CD14-positive monocyte (primary cell): ENCODE measurements at regions not wholly inside any gene's neighbourhood (a gene's known extent, or its start where the extent isn't known, plus 50 kb on each side); places are given as distances from the start of the nearest gene placed in this dataset.

Source experiments
- DNase-seq, 3 donors: peaks; one replicate each; pipeline ENCODE4 v3.0.0-alpha.2; 2011 to 2022
- H2AFZ ChIP-seq: 2 replicates; pipeline ENCODE4 v1.6.0; 2012; ENCODE audit warnings: mild to moderate bottlenecking, low read depth, low read length, inconsistent platforms; ENCODE audit not compliant: insufficient read depth, poor library complexity, severe bottlenecking
- H3K27ac ChIP-seq, 2 donors: 1 replicate in 1 of 2; 2 replicates in 1 of 2; pipeline ENCODE4 v1.5.1; 2012 to 2013; ENCODE audit warnings: low read length in 2 of 2, control low read depth in 1 of 2, inconsistent platforms in 1 of 2, low read depth in 1 of 2, mild to moderate bottlenecking in 1 of 2
- H3K27me3 ChIP-seq, 2 donors: one replicate each; pipeline versions ENCODE4 v1.6.0 to v1.6.1; 2011 to 2013; ENCODE audit warnings: low read length in 2 of 2; ENCODE audit not compliant: control insufficient read depth in 2 of 2, insufficient read depth in 2 of 2
- H3K36me3 ChIP-seq, 2 donors: replicated peaks in 1 of 2; 1 replicate in 1 of 2; 2 replicates in 1 of 2; pipeline versions ENCODE4 v1.5.1 to v1.6.1; 2012 to 2013; ENCODE audit warnings: low read length in 2 of 2, control low read depth in 1 of 2, inconsistent platforms in 1 of 2, mild to moderate bottlenecking in 1 of 2; ENCODE audit not compliant: insufficient read depth in 2 of 2, control insufficient read depth in 1 of 2
- H3K4me1 ChIP-seq, 2 donors: 1 replicate in 1 of 2; 2 replicates in 1 of 2; pipeline versions ENCODE4 v1.5.1 to v1.6.1; 2012 to 2013; ENCODE audit warnings: low read length in 2 of 2, control low read depth in 1 of 2, inconsistent platforms in 1 of 2, mild to moderate bottlenecking in 1 of 2, moderate library complexity in 1 of 2; ENCODE audit not compliant: insufficient read depth in 2 of 2, control insufficient read depth in 1 of 2
- H3K4me2 ChIP-seq: replicated peaks from 2 replicates; pipeline ENCODE3; 2012; ENCODE audit warnings: low read length, moderate library complexity, mild to moderate bottlenecking; ENCODE audit not compliant: poor library complexity, severe bottlenecking; ENCODE audit errors: extremely low read depth
- H3K4me3 ChIP-seq, 3 experiments: fragments of 200-600 bp in 1 of 3; sonication (generic) in 1 of 3; replicated peaks in 1 of 3; 1 replicate in 2 of 3; 2 replicates in 1 of 3; pipeline ENCODE4 v1.5.1; 2011 to 2013; ENCODE audit warnings: low read length in 3 of 3, mild to moderate bottlenecking in 3 of 3, control low read depth in 2 of 3, low read depth in 2 of 3, inconsistent platforms in 1 of 3, moderate library complexity in 1 of 3
- H3K79me2 ChIP-seq: 2 replicates; pipeline ENCODE4 v1.6.0; 2012; ENCODE audit warnings: mild to moderate bottlenecking, control low read depth, inconsistent platforms, low read length, moderate library complexity; ENCODE audit not compliant: insufficient read depth
- H3K9ac ChIP-seq: 2 replicates; pipeline ENCODE4 v1.6.0; 2017; ENCODE audit warnings: low read length, mild to moderate bottlenecking; ENCODE audit not compliant: insufficient read depth, poor library complexity, severe bottlenecking
- H3K9me3 ChIP-seq, 2 donors: replicated peaks in 1 of 2; 1 replicate in 1 of 2; 2 replicates in 1 of 2; pipeline versions ENCODE4 v1.5.1 to v1.6.1; 2012 to 2013; ENCODE audit warnings: low read length in 2 of 2, control low read depth in 1 of 2; ENCODE audit not compliant: control insufficient read depth in 1 of 2, insufficient read depth in 1 of 2
- H4K20me1 ChIP-seq: 2 replicates; pipeline ENCODE4 v1.6.0; 2012; ENCODE audit warnings: mild to moderate bottlenecking, low read length, control low read depth, moderate library complexity; ENCODE audit not compliant: insufficient read depth
- H3K27ac Mint-ChIP-seq, 7 donors: one replicate each; pipeline ENCODE4 v1.8.0; 2020; ENCODE audit warnings: mild to moderate bottlenecking in 7 of 7, mixed read lengths in 7 of 7, moderate library complexity in 6 of 7, inconsistent platforms in 2 of 7
- H3K27me3 Mint-ChIP-seq, 3 donors: one replicate each; pipeline ENCODE4 v1.8.0; 2021 to 2022; ENCODE audit warnings: low read depth in 3 of 3, mild to moderate bottlenecking in 3 of 3, mixed read lengths in 3 of 3, moderate library complexity in 3 of 3, inconsistent platforms in 1 of 3
- H3K36me3 Mint-ChIP-seq, 2 donors: one replicate each; pipeline ENCODE4 v1.8.0; 2020; ENCODE audit warnings: mixed read lengths in 2 of 2, inconsistent platforms in 1 of 2, mild to moderate bottlenecking in 1 of 2
- H3K4me1 Mint-ChIP-seq: one replicate; pipeline ENCODE4 v1.8.0; 2020; ENCODE audit warnings: mild to moderate bottlenecking, mixed read lengths
- H3K4me3 Mint-ChIP-seq, 2 donors: one replicate each; pipeline ENCODE4 v1.8.0; 2020; ENCODE audit warnings: mild to moderate bottlenecking in 2 of 2, mixed read lengths in 2 of 2, moderate library complexity in 1 of 2
- H3K9me3 Mint-ChIP-seq, 7 donors: one replicate each; pipeline ENCODE4 v1.8.0; 2020 to 2022; ENCODE audit warnings: mixed read lengths in 7 of 7, mild to moderate bottlenecking in 6 of 7, moderate library complexity in 6 of 7, inconsistent platforms in 2 of 7
- WGBS: methylation state at CpG from one replicate; pipeline ENCODE4 v1.1.5; 2013; ENCODE audit warnings: missing lambda C conversion rate; ENCODE audit not compliant: insufficient coverage; 5-methylcytosine and 5-hydroxymethylcytosine counted together
- intact Hi-C, 2 donors: fragments of 100-400 bp; cut with micrococcal nuclease; formaldehyde crosslinking; loops; one replicate each; pipeline versions ENCODE4 v1.15.0 to v1.15.1; 2023
- TF ChIP-seq, protein P1 (sequence below): fragments of 200-600 bp; IDR thresholded peaks from one replicate; pipeline ENCODE4 v1.8.0; 2022; ENCODE audit warnings: antibody characterized with exemption, mild to moderate bottlenecking

DNA sequence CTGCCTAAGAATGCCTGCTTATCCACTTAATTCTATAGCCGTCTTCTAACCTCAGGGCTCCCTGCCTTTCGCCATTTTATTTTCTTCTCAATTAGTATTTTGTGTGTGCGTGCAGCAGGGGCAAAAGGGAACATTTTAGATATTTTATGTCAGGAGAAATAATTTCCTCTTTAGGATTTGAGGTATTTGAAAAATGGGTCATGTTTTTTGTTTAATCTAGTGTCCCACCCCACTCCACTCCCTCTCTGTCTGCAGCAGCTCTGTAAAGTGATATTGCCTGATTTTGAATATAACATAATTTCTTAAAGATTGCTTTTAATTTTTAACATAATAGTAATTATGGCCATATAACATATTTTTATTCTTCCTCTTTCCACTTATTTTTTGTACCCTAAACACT, 593.2 kb upstream of the DPPA4 start:
- WGBS, result no CpG with 5 or more reads among the region's 3 CpGs
- Histone ChIP-seq H3K9me3 (no peaks in the 10 kb centered on the region), H3K27ac (no peak overlapping the region), H3K4me1 (no peaks in the 10 kb centered on the region), H3K9ac (no peak overlapping the region), H3K4me2 (no peak overlapping the region), H2AFZ (no peak overlapping the region), H3K36me3 (no peaks in the 10 kb centered on the region), H3K79me2 (no peaks in the 10 kb centered on the region), H3K4me3 (no peak overlapping the region), H3K27me3 (no peaks in the 10 kb centered on the region), H4K20me1 (no peaks in the 10 kb centered on the region)
- no peak overlapping the region for H3K27ac Mint-ChIP-seq
- intact Hi-C loops, result no loop called here
- TF ChIP-seq, protein P1, sequence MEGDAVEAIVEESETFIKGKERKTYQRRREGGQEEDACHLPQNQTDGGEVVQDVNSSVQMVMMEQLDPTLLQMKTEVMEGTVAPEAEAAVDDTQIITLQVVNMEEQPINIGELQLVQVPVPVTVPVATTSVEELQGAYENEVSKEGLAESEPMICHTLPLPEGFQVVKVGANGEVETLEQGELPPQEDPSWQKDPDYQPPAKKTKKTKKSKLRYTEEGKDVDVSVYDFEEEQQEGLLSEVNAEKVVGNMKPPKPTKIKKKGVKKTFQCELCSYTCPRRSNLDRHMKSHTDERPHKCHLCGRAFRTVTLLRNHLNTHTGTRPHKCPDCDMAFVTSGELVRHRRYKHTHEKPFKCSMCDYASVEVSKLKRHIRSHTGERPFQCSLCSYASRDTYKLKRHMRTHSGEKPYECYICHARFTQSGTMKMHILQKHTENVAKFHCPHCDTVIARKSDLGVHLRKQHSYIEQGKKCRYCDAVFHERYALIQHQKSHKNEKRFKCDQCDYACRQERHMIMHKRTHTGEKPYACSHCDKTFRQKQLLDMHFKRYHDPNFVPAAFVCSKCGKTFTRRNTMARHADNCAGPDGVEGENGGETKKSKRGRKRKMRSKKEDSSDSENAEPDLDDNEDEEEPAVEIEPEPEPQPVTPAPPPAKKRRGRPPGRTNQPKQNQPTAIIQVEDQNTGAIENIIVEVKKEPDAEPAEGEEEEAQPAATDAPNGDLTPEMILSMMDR, result no peak
- peaks cover 0 to 2% (median 0%) of the 10 kb centered on the region in 3 donors for H3K27me3 Mint-ChIP-seq
- no peak overlapping the region for H3K4me3 Mint-ChIP-seq
- DNase-seq, result no peak
- H3K9me3 Mint-ChIP-seq, result peaks cover 0 to 4% (median 2%) of the 10 kb centered on the region in 7 donors
- no peaks in the 10 kb centered on the region for H3K4me1 Mint-ChIP-seq
- H3K36me3 Mint-ChIP-seq, result no peaks in the 10 kb centered on the region

DNA sequence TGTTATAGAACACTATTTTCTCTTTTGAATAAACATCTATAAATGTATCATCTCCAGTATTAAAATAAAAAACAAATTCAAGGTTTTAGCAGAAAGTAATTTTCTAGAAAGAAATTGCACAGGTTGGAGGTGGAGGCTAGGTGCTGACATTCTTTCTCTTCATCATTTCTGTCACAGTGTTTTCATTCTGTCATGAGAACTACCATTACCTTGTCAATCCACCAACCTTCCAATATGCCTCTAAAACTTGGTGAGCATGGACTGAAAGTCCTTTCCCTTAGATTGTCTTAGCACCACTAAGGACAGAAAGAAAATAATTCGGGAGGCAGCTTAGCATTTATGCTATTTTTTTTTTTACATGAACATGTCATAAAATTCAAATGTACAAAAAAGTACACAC, 596.2 kb upstream of the DPPA4 start:
- TF ChIP-seq, protein P1, result no peak
- Histone ChIP-seq H3K27me3 (no peaks in the 10 kb centered on the region), H3K4me1 (no peaks in the 10 kb centered on the region), H3K79me2 (no peaks in the 10 kb centered on the region), H3K36me3 (no peaks in the 10 kb centered on the region), H4K20me1 (no peaks in the 10 kb centered on the region), H3K4me3 (no peak overlapping the region), H2AFZ (no peak overlapping the region), H3K9me3 (no peaks in the 10 kb centered on the region), H3K27ac (no peak overlapping the region), H3K9ac (no peak overlapping the region), H3K4me2 (no peak overlapping the region)
- Mint-ChIP-seq H3K9me3 (peaks cover 0 to 3% (median 2%) of the 10 kb centered on the region in 7 donors), H3K27ac (no peak overlapping the region), H3K36me3 (no peaks in the 10 kb centered on the region), H3K27me3 (peaks cover 0 to 2% (median 0%) of the 10 kb centered on the region in 3 donors), H3K4me1 (no peaks in the 10 kb centered on the region), H3K4me3 (no peak overlapping the region)
- DNase-seq, result no peak
- no CpG with 5 or more reads among the region's 1 CpG for WGBS
- intact Hi-C loops, result no loop called here
